ENCODE measurements at regions not wholly inside any gene's neighbourhood (a gene's known extent, or its start where the extent isn't known, plus 50 kb on each side); places are given as distances from the start of the nearest gene placed in this dataset.
"Not testable (repeated sequence)": the region's sequence is repeated elsewhere in the genome, so short reads cannot be mapped to it uniquely, and the experiment has no call there.

DNA sequence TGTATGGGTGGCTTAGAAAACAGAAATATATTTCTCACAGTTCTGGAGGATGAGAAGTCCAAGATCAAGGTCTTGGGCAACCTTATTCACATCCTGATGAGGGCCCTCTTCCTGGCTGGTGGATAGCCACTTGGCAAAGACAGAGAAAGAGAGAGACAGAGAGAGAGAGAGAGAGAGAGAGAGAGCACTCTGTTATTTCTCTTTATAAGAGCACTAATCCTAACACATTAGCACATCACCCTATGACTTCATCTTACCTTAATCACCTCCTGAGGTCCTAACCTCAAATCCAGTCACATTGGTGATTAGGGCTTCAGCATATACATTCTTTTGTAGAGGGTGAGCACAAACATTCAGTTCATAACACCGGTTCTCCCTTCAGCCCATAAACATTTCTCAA is 430.3 kb downstream of the EFNB2 start:
- in situ Hi-C loops (cut with HindIII; ENCODE audit: low sequenced_read_pairs): no loop called here

DNA sequence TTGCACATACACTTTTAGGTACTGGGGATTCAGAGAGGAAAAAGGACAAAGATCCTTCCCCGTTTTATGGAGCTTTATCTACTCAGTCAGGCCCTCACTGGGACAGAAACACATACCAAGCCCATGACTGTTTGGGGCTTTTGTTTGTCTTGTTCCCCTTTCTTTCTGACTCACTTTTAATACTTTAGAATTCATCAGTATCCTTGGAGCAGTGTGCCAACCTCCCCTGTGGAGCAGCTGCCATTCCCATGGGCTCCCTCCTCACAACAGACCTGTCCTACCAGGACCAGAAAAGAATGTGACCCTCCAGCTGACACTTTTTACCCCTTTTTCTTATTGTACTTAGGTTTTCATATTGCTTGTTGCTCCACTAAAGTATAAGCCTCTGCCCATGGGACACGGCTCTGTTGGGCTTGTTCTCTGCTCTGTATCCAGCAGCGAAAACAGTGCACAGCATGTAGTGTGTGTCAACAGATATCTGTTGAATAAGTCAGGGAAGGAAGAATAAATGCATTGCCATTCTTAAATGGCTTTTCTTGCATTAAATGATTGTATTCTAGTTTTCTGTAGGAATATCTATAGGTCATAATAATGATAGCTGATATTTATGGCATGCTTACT is 431.1 kb downstream of the EFNB2 start:
- in situ Hi-C loops (cut with HindIII; ENCODE audit: low sequenced_read_pairs): no loop called here

DNA sequence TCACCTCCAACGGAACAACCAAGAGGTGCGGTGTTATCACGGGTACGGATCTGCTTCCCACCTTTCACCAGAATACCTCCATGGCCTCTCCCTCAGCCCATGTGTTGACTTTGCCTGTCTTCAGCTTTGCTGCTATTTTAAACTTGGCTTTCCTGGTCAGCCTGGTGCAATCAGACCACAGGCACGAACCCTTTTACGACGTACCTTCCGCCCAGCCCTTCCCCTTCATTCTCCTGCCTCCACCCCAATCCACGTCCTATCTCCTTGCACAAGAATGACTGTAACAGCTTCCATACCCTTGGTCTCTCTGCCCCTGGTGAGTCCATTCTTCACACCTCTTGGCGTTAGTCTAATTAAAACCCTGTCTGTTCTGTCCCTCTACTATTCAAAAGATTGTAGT is 431.7 kb downstream of the EFNB2 start:
- in situ Hi-C loops (cut with HindIII; ENCODE audit: low sequenced_read_pairs): no loop called here

DNA sequence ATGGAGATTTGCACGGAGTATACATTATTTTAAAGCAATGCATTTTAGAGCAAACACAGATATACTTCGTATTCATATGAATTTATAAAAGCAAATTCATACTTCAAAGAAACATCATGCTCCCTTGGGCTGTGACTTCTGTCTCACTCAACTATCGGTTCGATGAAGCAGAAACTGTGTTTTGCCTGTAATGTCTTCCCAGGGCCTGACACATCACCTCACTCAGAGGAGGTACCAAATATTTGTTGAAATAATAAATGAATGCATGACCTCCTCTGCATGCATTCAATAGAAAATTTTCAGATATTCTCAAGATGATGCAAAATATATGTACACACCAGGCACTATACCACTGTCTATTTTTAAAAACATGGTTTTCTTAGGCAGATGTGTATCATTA is 432.7 kb downstream of the EFNB2 start:
- in situ Hi-C loops (cut with HindIII; ENCODE audit: low sequenced_read_pairs): no loop called here

DNA sequence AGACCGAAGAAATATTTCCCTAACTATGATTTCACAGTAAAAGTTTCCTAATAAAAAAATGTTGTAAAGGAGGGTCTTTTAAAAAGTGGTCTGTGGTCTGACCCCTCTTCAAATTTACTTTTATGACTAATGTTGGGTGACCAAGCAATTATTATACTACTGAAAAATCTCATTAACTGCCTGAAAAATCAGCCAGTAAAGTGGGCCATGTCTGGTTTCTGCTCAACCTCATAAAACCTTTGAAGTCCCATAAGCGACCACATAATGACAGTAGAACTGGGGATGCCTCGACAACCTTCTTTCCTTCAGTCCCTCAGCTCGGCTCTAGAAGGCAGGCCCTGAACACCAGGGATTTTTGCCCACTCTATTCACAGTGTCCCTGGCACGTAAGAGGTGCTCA is 434.3 kb downstream of the EFNB2 start:
- in situ Hi-C loops (cut with HindIII; ENCODE audit: low sequenced_read_pairs): no loop called here

DNA sequence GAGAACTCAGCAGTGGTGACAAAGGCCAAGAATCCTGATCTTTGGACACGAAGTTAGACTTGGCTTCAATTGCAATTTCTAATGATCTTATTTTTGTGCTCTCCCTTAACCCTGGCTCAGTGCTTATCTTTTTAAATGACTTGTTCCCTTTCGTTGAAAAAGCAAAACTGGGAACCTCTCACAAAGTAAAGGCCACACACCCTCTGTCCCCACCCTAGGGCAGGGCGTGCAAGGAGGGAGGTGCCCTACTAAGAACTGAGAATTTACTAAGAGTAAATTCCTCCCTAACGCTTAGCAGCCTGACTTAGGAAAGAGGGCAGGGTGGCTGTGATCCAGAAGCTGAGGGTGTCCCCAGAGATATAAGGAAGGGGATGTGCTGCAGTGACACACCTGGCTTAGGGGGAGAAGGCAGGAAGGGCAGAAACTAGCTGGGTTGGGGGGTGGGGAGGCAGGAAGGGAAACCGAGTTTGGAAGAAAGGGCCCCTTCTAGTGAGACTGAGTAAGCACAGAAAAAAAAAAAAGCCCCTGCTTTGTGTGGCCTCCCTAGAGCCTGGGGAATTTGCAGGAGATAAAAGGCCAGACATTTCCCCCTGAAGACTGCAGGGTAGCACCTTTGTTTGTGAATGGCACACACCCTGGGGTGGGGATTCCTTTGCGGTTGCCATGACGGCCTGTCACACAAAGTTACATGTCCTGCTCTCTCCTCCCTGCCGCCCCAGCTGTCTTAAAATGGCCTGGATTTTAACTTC is 435.1 kb downstream of the EFNB2 start:
- in situ Hi-C loops (cut with HindIII; ENCODE audit: low sequenced_read_pairs): no loop called here

DNA sequence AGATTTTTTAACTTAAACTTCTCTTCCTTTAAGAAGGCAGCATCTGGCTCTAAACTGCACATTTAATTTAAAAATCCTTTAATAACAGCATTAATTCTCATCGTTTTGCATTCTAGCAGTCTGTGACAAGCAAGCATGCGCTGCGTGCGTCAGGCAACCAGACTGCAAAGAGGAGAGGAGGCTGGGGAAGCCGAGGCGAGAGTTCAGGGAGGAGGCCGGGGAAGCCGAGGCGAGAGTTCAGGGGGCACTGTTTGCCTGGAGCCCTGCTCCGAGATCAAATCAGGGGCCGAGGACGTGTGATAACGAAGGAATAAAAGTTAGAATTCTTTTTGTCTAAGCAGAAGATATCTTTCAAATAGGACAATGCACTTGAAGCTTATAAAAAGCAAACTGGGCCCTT is 435.7 kb downstream of the EFNB2 start:
- in situ Hi-C loops (cut with HindIII; ENCODE audit: low sequenced_read_pairs): no loop called here

DNA sequence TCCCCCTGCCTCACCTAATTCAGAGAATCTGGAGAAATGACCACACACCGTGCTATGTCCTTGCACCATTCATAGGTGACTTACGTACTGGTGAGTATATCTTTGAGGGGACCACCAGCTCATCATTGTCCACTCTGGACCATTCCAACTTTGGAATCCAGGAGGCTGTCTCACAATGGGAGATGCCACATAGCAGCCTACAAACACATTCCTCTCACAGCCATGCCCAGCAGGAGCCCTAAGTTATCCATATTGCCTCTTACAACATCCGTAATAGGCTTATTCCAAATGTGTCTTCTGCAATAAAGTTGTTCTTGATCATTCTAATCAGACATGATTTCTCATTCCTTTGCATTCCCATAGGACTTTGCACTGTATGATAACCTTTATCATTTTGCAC is 436.7 kb downstream of the EFNB2 start:
- in situ Hi-C loops (cut with HindIII; ENCODE audit: low sequenced_read_pairs): no loop called here

DNA sequence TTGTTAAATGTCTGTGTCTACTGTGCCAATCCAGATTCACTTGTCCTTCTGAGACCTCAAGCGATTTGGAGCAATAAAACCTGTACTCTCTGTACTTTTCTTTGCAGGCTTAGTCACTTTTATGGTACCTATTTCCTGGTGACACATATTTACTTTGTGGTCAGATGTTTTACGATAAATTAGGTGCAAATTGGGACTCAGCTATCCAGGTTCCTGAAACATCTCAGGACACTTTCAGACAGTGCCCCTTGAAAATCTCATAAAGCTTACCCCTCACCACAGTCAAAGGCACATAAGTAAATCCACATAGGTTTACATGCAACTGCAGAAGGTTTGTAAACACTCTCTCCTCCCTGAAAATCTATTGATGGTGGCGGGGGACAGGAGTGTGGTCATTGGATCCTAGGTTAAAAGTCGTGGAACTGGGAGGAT is 438.8 kb downstream of the EFNB2 start:
- in situ Hi-C loops (cut with HindIII; ENCODE audit: low sequenced_read_pairs): no loop called here

DNA sequence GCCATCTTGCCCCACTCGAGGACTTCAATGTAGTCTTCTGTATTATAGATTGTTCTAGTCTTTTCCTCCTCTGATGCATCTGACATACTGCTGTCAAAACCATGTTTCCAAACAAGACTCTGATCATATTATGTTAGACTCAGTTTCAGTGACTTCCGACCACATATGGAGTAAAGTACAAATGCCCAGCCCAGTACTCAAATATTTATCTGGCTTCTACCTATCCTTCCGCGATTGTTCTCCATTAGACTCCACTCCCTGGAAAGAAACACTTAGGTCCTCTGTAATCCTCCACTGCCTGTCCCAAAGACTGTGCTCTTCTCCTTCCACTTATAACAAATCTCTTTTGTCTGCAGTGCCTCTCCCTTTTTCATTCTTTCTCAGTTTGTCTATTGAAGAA is 439.5 kb downstream of the EFNB2 start:
- in situ Hi-C loops (cut with HindIII; ENCODE audit: low sequenced_read_pairs): no loop called here

DNA sequence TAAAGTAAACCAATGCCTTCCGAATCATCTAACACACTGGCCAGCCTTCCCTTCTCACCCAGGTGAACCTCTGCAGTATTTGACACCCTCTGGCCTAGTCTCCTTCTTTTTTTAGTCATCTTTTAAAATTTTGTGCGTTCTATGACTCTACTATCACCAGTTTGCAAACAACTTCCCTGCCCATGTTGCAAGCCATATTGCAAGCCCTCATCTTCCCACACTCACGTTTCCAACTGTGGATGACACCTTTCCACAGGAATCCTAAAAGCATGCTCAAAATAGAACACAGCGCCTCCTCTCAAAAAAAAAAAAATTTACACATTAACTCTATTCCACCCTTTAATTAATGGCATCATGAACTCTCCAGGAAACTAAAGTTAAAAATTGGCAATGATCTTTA is 440.1 kb downstream of the EFNB2 start:
- in situ Hi-C loops (cut with HindIII; ENCODE audit: low sequenced_read_pairs): no loop called here

DNA sequence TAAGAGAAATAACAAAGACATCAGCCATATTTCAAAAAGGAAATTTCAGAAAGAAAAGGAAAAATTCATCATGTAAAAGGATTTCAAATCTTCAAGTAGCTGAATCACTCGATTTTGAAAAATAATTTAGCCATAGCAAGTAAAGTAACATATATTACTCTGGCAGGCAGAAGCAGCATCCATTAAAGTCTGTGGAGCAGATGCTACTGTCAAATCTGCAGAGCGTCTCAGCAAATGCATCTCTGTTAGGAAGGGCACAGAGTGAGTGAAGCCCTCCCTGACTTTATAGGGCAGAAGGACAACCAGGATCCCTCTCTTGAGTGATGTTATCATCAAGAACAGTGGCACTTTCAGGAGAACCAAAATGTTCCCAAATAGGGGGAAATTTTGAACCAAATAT is 445.5 kb downstream of the EFNB2 start:
- in situ Hi-C loops (cut with HindIII; ENCODE audit: low sequenced_read_pairs): no loop called here

DNA sequence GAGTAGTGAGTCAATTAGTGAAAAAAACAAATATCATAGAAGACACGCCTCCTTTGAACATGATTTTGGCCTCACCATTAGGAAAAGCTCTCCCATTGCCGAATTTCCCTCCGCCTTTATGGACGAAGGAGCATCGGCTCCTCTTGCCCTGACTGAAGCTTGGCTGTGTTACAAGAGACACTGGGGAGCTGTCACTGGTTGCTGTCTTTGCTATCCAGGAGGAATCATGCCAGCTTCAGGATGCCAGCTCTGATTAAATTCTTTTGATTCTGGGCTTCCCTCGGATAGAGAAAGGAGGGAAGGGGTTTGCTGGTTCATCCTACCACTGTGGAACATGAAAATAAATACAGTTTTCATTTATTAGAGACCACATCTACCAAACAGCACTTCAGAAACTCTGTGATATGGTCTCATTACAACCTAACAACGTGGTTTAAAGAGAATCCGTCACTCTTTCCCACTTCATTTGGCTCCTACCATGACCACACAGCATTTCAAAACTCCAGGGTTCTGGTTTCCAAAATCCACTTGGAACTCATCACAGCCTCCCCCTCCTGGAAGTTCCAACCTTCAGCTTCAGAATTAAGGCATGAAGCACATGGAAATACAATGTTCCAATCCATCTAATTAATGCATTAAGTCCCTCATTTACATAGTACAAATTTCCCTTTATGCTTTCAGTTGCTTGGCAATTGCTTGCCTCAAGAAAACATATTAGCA is 446.0 kb downstream of the EFNB2 start:
- in situ Hi-C loops (cut with HindIII; ENCODE audit: low sequenced_read_pairs): no loop called here

DNA sequence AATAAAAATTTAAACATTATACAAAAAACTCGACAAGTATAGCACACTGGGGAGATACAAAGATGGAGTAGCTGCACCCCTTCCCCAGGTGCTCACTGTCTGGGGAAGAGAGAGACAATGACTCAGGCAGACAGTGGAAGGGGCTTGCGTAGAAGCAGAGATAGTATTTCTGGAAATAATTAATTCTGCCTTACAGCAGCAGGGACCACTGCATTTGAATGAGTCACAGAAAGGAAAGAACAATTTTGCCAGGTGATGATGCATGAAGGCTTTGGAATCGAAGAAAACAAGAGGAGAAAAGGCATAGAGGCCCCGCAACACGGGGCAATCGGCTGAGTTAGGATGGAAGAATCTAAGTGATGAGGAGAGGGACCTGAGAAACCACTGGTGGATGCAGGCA is 447.4 kb downstream of the EFNB2 start:
- in situ Hi-C loops (cut with HindIII; ENCODE audit: low sequenced_read_pairs): no loop called here

DNA sequence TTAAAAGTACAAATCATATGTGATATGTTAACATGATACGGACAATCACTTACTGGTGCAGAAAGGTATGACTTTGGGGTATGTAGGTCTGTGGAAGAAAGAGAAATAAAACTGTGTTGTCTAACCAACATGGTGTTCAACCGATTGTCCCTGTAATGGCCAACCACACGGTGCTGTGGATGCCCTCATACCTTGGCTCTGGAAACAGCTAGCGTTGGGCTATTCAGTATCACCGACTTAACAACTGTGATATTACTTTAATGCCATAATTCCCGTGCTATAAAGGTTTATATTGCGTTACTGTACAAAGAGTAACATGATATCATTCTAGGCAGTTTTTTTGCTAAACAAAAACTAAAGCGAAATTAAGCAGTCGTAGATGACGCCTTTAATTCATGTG is 448.3 kb downstream of the EFNB2 start:
- in situ Hi-C loops (cut with HindIII; ENCODE audit: low sequenced_read_pairs): no loop called here

DNA sequence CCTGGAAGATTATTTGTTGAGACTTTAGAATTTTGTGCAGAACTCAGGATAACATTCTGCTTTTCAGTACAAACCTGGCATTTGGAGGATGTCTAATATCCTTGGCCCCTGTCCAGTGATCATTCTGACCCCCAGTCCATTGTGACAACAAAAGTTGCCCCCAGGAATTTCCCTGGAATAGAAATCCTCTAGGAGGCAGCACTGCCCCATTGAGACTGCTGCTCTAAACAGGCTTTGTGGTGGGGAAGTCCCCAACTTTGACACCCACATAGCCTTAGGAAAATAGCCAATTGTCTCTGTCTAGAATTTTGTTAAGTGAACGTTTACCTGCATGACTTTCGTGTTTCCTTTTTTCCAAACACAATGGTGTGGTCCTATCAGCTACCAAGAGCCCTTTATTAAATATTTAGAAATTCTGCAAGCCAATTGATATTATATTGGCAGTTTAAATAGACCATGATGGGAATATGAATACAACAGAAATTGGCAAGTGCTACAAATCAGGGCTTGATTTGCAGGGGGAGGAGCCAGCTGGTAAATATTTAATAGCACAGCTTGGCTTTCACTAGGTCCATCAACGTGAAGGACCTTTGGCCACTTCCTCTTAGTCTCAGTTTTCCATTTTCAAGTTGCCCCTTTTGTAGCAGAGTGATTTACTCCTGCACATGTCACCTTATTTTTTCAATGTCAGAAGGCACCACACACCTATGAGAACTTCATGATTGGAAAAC is 451.7 kb downstream of the EFNB2 start:
- in situ Hi-C loops (cut with HindIII; ENCODE audit: low sequenced_read_pairs): no loop called here

DNA sequence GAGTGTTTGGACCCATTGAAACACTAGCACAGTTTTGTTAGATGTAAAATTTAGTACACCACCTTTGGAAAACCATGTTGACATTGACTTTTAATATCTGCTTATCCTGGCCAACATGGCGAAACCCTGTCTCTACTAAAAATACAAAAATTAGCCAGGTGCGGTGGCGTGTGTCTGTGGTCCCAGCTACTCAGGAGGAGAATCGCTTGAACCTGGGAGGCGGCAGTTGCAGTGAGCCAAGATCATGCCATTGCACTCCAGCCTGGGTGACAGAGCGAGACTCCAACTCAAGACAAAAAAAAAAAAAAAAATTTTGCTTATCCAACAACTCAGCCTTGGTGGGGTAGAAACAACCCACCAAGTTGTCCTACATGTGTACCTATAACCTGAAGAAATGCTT is 454.2 kb downstream of the EFNB2 start:
- in situ Hi-C loops (cut with HindIII; ENCODE audit: low sequenced_read_pairs): not testable (repeated sequence)

DNA sequence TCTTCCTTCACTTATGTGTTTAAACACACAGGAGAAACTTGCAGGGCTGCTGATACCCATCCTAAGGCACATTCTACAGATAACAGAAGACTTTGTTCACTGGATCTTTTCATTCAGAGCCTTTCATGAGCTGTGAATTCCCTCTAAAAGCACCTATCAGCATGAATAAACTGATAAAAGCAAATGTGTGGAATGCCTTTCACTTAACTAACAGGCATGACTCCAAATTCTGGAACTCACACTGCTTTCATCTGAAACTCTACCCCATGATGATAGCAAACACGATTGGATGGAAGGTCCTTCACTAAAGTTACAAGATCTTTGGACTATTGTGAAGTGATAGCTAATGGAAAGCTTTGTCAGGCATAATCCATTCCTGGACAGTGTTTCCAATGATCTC is 457.3 kb downstream of the EFNB2 start:
- in situ Hi-C loops (cut with HindIII; ENCODE audit: low sequenced_read_pairs): no loop called here

DNA sequence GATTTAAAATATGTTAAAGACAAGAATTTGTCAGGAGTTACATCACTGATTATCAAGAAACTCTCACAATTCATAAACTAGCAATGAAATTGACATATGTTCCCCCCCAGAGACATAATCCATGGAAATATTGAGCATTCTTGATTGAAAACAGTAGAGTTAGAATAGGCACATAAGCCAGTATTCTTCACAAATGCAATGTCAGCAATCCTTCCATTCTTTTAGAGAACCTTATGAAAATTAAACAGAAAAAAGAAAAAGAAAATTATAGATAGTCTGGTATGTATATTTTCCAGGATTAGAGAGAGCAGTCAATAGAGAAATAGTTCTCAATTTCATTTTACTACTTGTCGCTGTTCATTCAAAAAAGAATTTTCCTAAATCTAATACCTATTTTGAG is 458.4 kb downstream of the EFNB2 start:
- in situ Hi-C loops (cut with HindIII; ENCODE audit: low sequenced_read_pairs): no loop called here

DNA sequence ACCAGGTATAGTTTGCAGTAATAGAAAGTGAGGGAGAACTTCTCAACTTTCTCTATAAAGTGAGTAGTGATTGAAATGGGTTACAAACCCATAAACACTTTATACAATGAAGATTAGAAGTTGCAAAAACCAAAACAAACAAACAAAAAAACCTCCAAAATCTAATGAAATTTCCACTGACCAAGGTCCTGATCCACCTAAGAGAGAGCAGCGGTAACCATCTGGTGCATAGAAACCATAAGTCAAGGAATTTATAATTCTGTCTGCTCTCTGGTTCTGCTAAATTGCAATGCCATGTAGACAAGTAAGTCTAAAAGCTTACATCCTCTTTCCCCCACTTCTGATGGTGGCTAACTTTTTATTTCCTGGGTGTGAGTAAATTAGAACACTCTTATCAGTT is 463.4 kb downstream of the EFNB2 start:
- in situ Hi-C loops (cut with HindIII; ENCODE audit: low sequenced_read_pairs): no loop called here

DNA sequence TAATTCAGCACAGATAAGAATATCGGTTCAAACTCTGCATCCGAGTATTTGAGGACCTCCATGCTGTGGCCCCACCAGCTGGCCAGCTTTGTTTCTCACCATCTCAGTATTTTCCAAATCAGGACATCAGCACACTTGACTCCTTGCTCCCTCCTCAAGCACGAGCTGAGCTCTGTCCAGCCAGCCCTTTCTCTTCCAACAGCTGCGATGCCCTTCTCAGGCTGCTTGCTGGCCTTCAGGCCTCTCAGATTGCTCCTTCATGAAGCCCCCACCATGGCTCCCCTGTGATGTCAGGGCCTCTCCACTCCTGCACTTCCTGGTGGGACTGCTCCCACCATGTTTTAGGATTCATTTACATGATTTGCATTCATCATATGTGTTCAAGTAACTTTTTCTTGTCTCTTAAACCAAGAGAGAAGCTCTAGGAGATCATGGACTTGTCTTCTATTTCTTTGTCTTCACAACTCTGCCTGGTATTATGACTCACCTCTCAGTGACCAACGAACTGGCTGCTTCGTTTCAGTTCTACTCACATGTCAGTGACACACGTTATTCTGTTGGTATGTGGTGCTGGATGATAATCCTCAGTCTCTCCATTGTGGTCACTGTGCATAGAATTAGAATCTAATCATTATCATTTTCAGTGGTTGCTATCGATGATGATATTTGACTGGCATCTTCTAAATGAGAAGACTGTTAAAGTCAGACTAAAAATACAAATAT is 471.7 kb downstream of the EFNB2 start:
- in situ Hi-C loops (cut with HindIII; ENCODE audit: low sequenced_read_pairs): no loop called here

Data from DLD1 (cell line).